Natural killer cell (primary cell): ENCODE measurements at regions not wholly inside any gene's neighbourhood (a gene's known extent, or its start where the extent isn't known, plus 50 kb on each side); places are given as distances from the start of the nearest gene placed in this dataset.

Source experiments
- ATAC-seq, 3 donors: fragments of 150-1000 bp in 2 of 3; fragments of 200-7000 bp in 1 of 3; cut with Tn5 transposase; 1 replicate in 1 of 3; 2 replicates in 2 of 3; pipeline ENCODE4 v1.10.0; 2021; ENCODE audit warnings: mild to moderate bottlenecking in 2 of 3, moderate library complexity in 2 of 3
- DNase-seq, 2 donors: peaks; one replicate each; pipeline versions ENCODE4 v3.0.0 to v3.0.0-alpha.2; 2013 to 2021; ENCODE audit warnings: mixed read lengths in 1 of 2
- H3K27ac ChIP-seq: one replicate; pipeline ENCODE4 v1.5.1; 2013; ENCODE audit warnings: mild to moderate bottlenecking, low read length
- H3K27me3 ChIP-seq: one replicate; pipeline ENCODE4 v1.6.1; 2013; ENCODE audit warnings: low read length; ENCODE audit not compliant: control insufficient read depth, insufficient read depth
- H3K36me3 ChIP-seq: one replicate; pipeline ENCODE4 v1.6.1; 2013; ENCODE audit warnings: low read length; ENCODE audit not compliant: control insufficient read depth, insufficient read depth
- H3K4me1 ChIP-seq: one replicate; pipeline ENCODE4 v1.6.1; 2013; ENCODE audit warnings: low read length; ENCODE audit not compliant: control insufficient read depth, insufficient read depth
- H3K4me3 ChIP-seq: one replicate; pipeline ENCODE4 v1.5.1; 2013; ENCODE audit warnings: low read length
- H3K9me3 ChIP-seq: one replicate; pipeline ENCODE4 v1.6.1; 2013; ENCODE audit warnings: low read length; ENCODE audit not compliant: control insufficient read depth, insufficient read depth
- H3K27ac Mint-ChIP-seq, 2 donors: one replicate each; pipeline ENCODE4 v1.8.0; 2022; ENCODE audit warnings: mild to moderate bottlenecking in 2 of 2, mixed read lengths in 2 of 2, moderate library complexity in 1 of 2
- H3K27me3 Mint-ChIP-seq, 2 donors: one replicate each; pipeline ENCODE4 v1.8.0; 2022; ENCODE audit warnings: low read depth in 2 of 2, mixed read lengths in 2 of 2
- H3K36me3 Mint-ChIP-seq: one replicate; pipeline ENCODE4 v1.8.0; 2022; ENCODE audit warnings: mixed read lengths
- H3K4me1 Mint-ChIP-seq, 2 donors: one replicate each; pipeline ENCODE4 v1.8.0; 2022; ENCODE audit warnings: mixed read lengths in 2 of 2
- H3K4me3 Mint-ChIP-seq: one replicate; pipeline ENCODE4 v1.8.0; 2022; ENCODE audit warnings: mild to moderate bottlenecking, moderate library complexity, mixed read lengths
- H3K9me3 Mint-ChIP-seq, 2 donors: one replicate each; pipeline ENCODE4 v1.8.0; 2022; ENCODE audit warnings: mixed read lengths in 2 of 2
- CTCF ChIP-seq: fragments of 200-600 bp; IDR thresholded peaks from one replicate; pipeline ENCODE4 v1.8.0; 2022; ENCODE audit warnings: antibody characterized with exemption
- WGBS: methylation state at CpG from one replicate; pipeline ENCODE4 v1.1.7; 2013; ENCODE audit warnings: missing lambda C conversion rate; ENCODE audit not compliant: insufficient coverage; 5-methylcytosine and 5-hydroxymethylcytosine counted together
- intact Hi-C: fragments of 100-400 bp; cut with micrococcal nuclease; formaldehyde crosslinking; loops from one replicate; pipeline ENCODE4 v1.14.2; 2022

- H3K4me1 ChIP-seq: peaks cover 4% of the 10 kb centered on the region
- no peak overlapping the region for H3K4me3 Mint-ChIP-seq
These were observed 142.6 kb downstream of the PDHA2 start for GRCh38 chr4:95982516-95982915.

DNA sequence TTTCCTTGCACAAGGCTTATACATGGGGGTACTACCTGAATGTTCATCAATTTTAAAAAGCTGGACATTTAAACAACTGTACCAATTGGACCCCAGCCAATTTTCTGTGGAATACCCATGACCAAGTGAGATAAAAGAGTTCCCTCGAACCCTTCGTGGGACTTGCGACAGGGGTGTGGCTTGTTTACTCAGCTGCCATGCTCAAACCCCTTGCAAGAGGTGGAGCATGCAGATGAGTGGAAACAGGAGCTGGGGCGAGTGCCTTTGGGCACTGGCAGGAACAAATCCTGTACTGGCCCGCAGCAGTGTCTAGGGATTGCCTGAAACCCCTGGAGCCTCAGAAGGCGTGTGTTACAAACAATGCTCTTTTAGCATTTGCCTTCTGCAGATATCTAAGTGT is 144.2 kb downstream of the PDHA2 start:
- intact Hi-C loops: no loop called here
- H3K4me3 ChIP-seq: no peak overlapping the region

More at GRCh38 chr4:95982516-95982915, 142.6 kb downstream of the PDHA2 start:
- H3K27ac ChIP-seq: no peak overlapping the region
- no peak for TF ChIP-seq CTCF
- no peaks in the 10 kb centered on the region for H3K9me3 ChIP-seq
- H3K4me1 Mint-ChIP-seq: peaks cover 7 to 11% of the 10 kb centered on the region in 2 donors
- ATAC-seq (no peak), DNase-seq (no peak)
- H3K27me3 Mint-ChIP-seq: no peaks in the 10 kb centered on the region
- H3K27ac Mint-ChIP-seq: no peak overlapping the region
- no peaks in the 10 kb centered on the region for H3K36me3 ChIP-seq
- H3K27me3 ChIP-seq: no peaks in the 10 kb centered on the region
- H3K36me3 Mint-ChIP-seq: no peaks in the 10 kb centered on the region
- H3K9me3 Mint-ChIP-seq: peaks cover 0 to 11% of the 10 kb centered on the region in 2 donors
- intact Hi-C loops: no loop called here
- 90% methylated on average over 1 of the region's 1 CpG for WGBS
- no peak overlapping the region for H3K4me3 ChIP-seq

GRCh38 chr4:95985051-95985450 is 145.2 kb downstream of the PDHA2 start:
- WGBS: 16% methylated on average over 2 of the region's 4 CpGs
- Histone ChIP-seq H3K4me1 (peaks cover 4% of the 10 kb centered on the region), H3K27ac (no peak overlapping the region), H3K9me3 (no peaks in the 10 kb centered on the region), H3K4me3 (no peak overlapping the region), H3K27me3 (no peaks in the 10 kb centered on the region), H3K36me3 (no peaks in the 10 kb centered on the region)
- Mint-ChIP-seq H3K9me3 (peaks cover 0 to 7% of the 10 kb centered on the region in 2 donors), H3K4me3 (no peak overlapping the region), H3K36me3 (no peaks in the 10 kb centered on the region), H3K4me1 (peaks cover 7 to 11% of the 10 kb centered on the region in 2 donors), H3K27ac (no peak overlapping the region), H3K27me3 (no peaks in the 10 kb centered on the region)
- ATAC-seq (no peak), DNase-seq (no peak)
- intact Hi-C loops: no loop called here
- no peak for TF ChIP-seq CTCF

More for the DNA sequence above, 144.2 kb downstream of the PDHA2 start:
- ATAC-seq (no peak), DNase-seq (no peak)
- H3K4me1 ChIP-seq: peaks cover 4% of the 10 kb centered on the region
- 76% methylated on average over 6 of the region's 6 CpGs for WGBS
- no peak overlapping the region for H3K27ac ChIP-seq
- no peaks in the 10 kb centered on the region for H3K9me3 ChIP-seq
- Mint-ChIP-seq H3K36me3 (no peaks in the 10 kb centered on the region), H3K27ac (no peak overlapping the region), H3K27me3 (no peaks in the 10 kb centered on the region), H3K4me3 (no peak overlapping the region), H3K4me1 (peaks cover 7 to 11% of the 10 kb centered on the region in 2 donors), H3K9me3 (peaks cover 0 to 9% of the 10 kb centered on the region in 2 donors)
- no peak for TF ChIP-seq CTCF
- H3K27me3 ChIP-seq: no peaks in the 10 kb centered on the region
- no peaks in the 10 kb centered on the region for H3K36me3 ChIP-seq

- intact Hi-C loops: no loop called here
- Mint-ChIP-seq H3K27me3 (no peaks in the 10 kb centered on the region), H3K9me3 (peaks cover 0 to 7% of the 10 kb centered on the region in 2 donors), H3K27ac (no peak overlapping the region), H3K4me3 (no peak overlapping the region), H3K4me1 (peaks cover 7 to 11% of the 10 kb centered on the region in 2 donors), H3K36me3 (no peaks in the 10 kb centered on the region)
- DNase-seq (no peak), ATAC-seq (no peak)
- Histone ChIP-seq H3K27ac (no peak overlapping the region), H3K4me1 (peaks cover 4% of the 10 kb centered on the region), H3K36me3 (no peaks in the 10 kb centered on the region), H3K27me3 (no peaks in the 10 kb centered on the region), H3K9me3 (no peaks in the 10 kb centered on the region), H3K4me3 (no peak overlapping the region)
- TF ChIP-seq CTCF: no peak
- 90% methylated on average over 4 of the region's 4 CpGs for WGBS
These were observed 146.1 kb downstream of the PDHA2 start for GRCh38 chr4:95985791-95986550.
